GM23248 (cell line): ENCODE measurements at regions not wholly inside any gene's neighbourhood (a gene's known extent, or its start where the extent isn't known, plus 50 kb on each side); places are given as distances from the start of the nearest gene placed in this dataset.

Source experiments
- EZH2 ChIP-seq: fragments of 200-600 bp; sonication (generic); IDR thresholded peaks from 2 replicates; pipeline ENCODE4 v1.6.1; 2018; ENCODE audit warnings: antibody characterized with exemption, mild to moderate bottlenecking; ENCODE audit not compliant: insufficient read depth, poor library complexity, severe bottlenecking
- EZH2phosphoT487 ChIP-seq: fragments of 200-600 bp; sonication (generic); IDR thresholded peaks from 2 replicates; pipeline ENCODE4 v1.6.1; 2018; ENCODE audit warnings: antibody characterized with exemption, moderate library complexity, mild to moderate bottlenecking, low read depth; ENCODE audit not compliant: insufficient read depth

DNA sequence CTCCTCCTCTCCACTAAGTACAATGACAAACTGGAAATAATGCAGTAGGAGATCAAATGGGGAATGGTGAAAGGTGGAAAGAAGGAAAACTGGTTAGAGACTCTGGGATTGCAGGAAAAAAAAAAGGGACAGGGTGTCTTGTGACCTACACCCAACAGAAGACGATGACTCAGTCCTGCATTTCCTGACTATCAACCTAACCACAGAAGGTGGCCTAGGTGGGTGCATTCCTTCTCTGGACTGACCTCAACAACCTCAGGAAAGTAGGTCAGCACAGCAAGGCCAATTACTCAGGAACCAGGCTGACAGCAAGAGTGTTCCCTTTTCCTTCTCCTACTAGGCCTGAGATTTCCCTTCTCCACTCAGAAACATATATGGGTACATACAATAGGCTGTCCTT lies 1386.4 kb upstream of the ZEB2 start:
- TF ChIP-seq EZH2 (no peak), EZH2phosphoT487 (no peak)
